Urothelium cell line (cell line): ENCODE measurements at regions not wholly inside any gene's neighbourhood (a gene's known extent, or its start where the extent isn't known, plus 50 kb on each side); places are given as distances from the start of the nearest gene placed in this dataset.

Experiments used
- DNase-seq: peaks from one replicate; pipeline ENCODE4 v3.0.0; 2011; ENCODE audit warnings: low spot score, mixed read lengths
- FAIRE-seq: peaks from 2 replicates; lab custom pipeline; 2011; peaks lifted over from hg19 to GRCh38; lab: Jason Lieb, UNC

DNA sequence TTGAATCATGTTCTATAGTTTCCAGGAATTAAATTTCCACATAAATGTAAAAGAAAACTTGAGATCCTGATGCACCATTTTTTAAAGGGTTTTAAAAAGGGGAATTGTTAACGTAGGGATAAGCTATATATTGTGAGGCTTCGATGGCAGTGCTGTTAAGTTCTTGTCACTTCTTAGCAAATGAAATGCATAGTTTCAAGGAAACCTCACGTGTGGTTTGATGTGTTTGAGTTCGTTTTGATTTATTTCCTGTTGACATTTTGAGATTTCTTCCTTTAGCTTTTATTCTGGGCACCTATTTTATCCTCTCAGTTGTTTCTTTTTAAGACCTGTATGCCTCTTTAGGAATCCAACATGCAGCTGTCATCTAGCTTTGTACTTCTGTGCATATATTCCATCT, 301.0 kb downstream of the DOCK8 start:
- DNase-seq (no peak), FAIRE-seq (no peak)

GRCh38 chr9:517993-518392, 303.3 kb downstream of the DOCK8 start:
- DNase-seq (no peak), FAIRE-seq (no peak)

DNA sequence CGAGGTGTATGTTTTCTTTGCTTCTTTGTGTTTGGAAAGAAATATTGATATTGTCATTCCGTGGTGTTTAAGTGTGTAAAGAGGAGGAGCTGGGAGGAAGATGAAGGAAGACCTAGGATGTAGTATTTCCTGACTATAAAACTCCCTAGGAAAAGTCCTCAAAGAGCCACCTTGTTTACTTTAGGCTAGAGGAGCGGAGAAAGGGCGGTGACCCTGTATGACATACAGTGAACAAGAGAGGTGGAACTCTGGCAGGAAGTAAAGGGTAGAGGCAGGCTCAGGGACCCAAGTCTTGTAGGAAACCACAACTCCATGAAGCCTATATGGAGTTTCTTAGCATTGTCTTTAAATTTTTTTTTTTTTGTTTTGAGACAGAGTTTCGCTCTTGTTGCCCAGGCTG, 303.9 kb downstream of the DOCK8 start:
- DNase-seq (no peak), FAIRE-seq (no peak)

DNA sequence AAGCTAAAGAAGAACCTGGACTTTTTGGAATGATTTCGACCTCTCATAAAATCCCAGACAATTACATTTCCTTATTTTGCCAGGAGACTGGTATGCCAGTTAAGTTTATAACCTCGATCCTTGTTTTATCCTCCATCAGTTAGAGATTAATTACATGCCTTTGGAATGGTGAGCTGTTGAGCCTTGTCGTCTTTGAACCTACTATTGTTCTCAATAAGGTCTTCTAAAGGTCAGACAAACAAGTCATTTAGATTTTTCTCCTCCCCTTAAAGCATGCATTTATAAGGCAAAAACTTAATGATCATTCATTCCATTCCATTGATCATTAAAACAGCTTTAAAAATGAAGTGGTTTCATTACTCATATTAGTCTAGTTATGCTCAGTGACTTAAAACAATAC, 304.9 kb downstream of the DOCK8 start:
- no peak for DNase-seq
- no peak for FAIRE-seq

DNA sequence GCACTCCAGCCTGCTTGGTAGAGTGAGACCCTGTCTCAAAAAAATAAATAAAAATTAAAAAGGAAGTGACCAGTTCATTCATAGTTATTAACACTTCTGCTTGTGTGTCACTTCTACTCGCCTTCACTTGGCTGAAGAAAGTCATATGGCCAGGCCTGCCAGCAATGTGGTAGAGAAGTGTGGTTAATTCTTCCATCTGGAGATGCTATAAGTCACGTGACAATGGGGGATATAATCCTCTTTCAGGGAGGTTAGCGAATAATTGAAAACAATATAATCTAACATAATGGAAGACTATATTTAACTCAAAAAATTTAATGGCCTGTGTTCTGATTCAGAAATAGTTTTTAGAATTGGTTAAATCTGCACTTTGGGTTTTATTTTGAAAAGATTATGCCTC, 305.6 kb downstream of the DOCK8 start:
- DNase-seq, result no peak
- no peak for FAIRE-seq

GRCh38 chr9:522190-522589, 307.5 kb downstream of the DOCK8 start:
- DNase-seq (no peak), FAIRE-seq (no peak)

DNA sequence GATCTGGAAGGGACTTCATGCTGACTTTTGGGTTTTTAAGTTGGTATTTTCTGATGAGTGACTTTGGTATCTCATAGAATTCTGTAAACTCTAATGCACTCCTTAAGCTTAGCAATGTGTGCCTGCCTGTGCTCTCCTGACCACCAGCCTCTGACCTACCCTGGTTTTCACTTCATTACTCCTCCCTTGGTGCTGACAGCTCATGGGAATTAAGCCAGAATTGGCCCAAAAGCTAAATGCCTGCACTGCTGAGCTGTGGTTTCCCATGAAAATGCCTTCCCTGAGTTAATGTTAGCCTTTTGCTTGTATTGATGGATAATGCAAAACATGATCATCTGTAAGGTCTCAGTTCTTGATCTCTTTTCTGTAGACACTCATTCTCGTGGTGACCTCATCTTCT, 308.0 kb downstream of the DOCK8 start:
- DNase-seq (no peak), FAIRE-seq (no peak)

- FAIRE-seq (no peak), DNase-seq (no peak)
These were observed 308.8 kb downstream of the DOCK8 start for GRCh38 chr9:523444-523843.

- DNase-seq (no peak), FAIRE-seq (no peak)
These were observed 309.3 kb downstream of the DOCK8 start for GRCh38 chr9:524008-524407.

DNA sequence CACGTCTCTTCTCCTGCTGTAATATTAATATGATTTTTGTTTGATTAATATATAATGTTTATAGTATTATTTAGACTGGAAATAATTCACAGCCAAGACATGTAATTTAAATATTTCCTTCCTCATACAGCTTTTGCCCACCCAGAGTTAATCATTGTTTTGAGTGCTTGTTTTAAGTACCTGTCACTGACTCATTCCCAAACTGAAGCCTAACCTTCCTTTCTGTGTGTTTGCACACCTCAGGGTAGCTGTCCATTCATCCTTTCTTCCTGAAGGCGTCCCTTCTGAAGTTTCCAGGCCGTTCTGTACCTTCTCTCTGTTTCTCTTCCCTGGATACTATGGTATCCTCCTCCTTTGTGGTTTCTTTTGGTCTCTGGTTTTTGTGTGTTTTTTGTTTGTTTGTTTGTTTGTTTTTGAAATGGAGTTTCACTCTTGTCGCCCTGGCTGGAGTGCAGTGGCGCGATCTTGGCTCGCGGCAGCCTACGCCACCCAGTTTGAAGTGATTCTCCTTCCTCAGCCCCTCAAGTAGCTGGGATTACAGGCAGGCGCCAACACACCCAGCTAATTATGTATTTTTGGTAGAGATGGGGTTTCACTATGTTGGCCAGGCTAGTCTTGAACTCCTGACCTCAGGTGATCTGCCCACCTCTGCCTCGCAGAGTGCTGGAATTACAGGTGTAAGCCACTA, 312.4 kb downstream of the DOCK8 start:
- no peak for FAIRE-seq
- no peak for DNase-seq

- FAIRE-seq (no peak), DNase-seq (no peak)
These were observed 311.8 kb upstream of the DMRT1 start for GRCh38 chr9:529731-530130.

DNA sequence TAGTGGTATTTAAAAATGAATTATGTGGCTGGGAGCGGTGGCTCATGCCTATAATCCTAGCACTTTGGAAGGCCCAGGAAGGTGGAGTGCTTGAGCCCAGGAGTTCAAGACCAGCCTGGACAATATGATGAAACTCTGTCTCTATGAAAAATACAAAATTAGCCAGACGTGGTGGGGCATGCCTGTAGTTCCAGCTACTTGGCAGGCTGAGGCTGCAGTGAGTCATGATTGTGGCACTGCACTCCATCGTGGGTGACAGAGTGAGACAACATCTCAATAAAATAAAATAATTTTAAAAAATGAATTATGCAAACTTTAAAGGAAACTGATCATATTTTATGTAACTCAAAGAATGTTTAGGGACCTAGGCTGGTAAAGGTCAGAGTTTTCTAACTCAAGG, 310.8 kb upstream of the DMRT1 start:
- FAIRE-seq, result no peak
- DNase-seq, result no peak

GRCh38 chr9:532707-533106, 308.8 kb upstream of the DMRT1 start:
- FAIRE-seq, result no peak
- no peak for DNase-seq

DNA sequence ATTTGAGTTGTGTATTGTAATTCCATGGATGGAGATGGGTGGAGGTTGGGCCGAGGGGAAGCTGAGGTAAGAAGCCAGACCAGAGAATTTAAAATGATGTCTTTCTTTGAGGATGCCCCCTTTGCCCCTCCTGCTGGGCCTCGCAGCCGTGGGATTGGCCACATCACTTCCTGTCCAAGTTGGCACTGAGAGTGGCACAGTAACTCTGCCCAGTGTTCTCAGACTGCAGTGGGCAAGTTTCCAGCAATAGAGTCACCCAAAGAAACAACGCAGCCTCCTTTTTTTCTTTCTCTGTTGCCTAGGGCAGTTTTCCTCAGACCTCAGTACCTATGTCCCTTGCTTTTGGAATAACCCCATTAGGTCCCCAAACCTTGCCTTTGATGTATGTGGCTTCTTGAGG, 306.6 kb upstream of the DMRT1 start:
- DNase-seq, result peak; percentile 4
- FAIRE-seq, result no peak

- DNase-seq (no peak), FAIRE-seq (no peak)
These were observed 306.1 kb upstream of the DMRT1 start for GRCh38 chr9:535356-535755.

DNA sequence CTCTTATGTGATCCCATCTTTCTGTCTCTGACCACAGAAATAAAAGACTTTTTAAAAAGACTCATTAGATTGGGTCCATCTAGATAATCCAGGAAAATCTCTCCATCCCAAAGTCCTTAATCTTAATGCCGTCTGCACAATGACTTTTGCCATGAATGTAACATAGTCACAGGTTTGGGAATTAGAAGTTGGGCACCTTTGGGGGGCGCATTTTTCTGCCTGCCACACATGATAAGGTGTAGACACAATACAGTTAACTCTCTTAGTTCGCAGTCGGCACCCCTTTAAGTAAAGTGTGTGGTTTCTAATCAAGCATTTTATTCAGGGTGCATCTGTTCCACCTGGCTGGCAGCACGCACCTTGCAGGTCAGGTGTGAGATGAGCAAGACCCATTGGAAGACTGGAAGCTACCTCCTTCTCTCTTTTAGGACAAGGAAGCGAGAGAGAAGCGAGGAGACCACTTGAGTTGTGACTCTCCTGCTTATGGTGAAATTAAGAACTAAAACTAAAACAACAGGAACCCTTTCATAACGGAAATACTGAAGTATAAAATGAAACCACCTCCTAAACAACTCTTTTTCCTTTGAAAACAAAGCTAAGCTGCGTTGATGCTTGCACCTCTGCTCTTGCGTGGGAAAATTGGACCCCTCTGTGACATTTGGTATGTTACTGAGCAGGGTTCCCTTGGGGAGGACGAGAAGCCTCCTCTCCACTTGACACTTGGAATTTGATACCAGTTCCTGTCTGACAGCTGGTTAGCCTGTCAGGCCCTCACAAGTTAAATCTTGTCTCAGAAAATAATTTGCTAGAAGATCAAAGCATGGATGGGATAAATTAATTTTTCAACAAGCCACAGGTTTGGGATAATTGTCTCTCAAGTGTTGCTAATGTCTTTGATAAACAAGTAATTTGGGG, 304.6 kb upstream of the DMRT1 start:
- DNase-seq (no peak), FAIRE-seq (no peak)

GRCh38 chr9:543478-543877, 298.0 kb upstream of the DMRT1 start:
- no peak for FAIRE-seq

GRCh38 chr9:545480-545879, 296.0 kb upstream of the DMRT1 start:
- FAIRE-seq (no peak), DNase-seq (no peak)

More at GRCh38 chr9:543478-543877, 298.0 kb upstream of the DMRT1 start:
- no peak for DNase-seq

- DNase-seq (no peak), FAIRE-seq (no peak)
These were observed 295.3 kb upstream of the DMRT1 start for GRCh38 chr9:546235-546634.

- FAIRE-seq (no peak), DNase-seq (no peak)
These were observed 294.7 kb upstream of the DMRT1 start for GRCh38 chr9:546797-547223.

- DNase-seq, result no peak
- no peak for FAIRE-seq
These were observed 294.2 kb upstream of the DMRT1 start for GRCh38 chr9:547314-547713.

GRCh38 chr9:549455-549997, 292.0 kb upstream of the DMRT1 start:
- no peak for FAIRE-seq
- no peak for DNase-seq
